HG03432 (cell line): ENCODE measurements at regions not wholly inside any gene's neighbourhood (a gene's known extent, or its start where the extent isn't known, plus 50 kb on each side); places are given as distances from the start of the nearest gene placed in this dataset.
"Not testable (repeated sequence)": the region's sequence is repeated elsewhere in the genome, so short reads cannot be mapped to it uniquely, and the experiment has no call there.

ENCODE experiments used
- ATAC-seq: cut with Tn5 transposase; IDR thresholded peaks from one replicate; pipeline ENCODE4 v1.9.1; 2021; ENCODE audit warnings: mild to moderate bottlenecking, moderate library complexity; ENCODE audit not compliant: unreplicated experiment

DNA sequence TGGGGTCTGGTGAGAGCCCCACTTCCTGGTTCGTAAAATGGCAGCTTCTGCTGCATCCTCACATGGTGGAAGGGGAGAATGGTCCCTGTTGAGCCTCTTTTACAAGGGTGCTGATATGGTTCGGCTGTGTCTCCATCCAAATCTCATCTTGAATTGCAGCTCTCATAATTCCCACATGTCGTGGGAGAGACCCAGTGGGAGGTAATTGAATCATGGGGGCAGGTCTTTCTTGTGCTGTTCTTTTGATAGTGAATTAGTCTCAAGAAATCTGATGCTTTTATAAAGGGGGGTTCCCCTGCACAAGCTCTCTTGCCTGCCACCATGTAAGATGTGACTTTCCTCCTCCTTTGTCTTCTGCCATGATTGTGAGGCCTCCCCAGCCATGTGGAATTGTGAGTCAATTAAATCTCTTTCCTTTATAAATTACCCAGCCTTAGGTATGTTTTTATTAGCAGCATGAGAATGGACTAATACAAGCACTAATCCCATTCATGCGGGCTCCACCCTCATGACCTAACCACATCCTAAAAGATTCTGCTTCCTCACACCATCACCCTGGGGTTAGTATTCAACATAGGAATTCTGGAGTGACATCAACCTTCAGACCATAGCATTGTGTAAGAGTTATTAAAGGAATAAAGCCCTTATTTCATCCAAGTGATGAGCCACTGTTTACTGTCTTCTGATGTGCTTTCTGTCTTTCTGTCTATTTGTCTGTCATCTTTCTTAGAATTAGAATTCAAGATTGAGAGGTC lies 159.0 kb upstream of the IRS2 start:
- no peak for ATAC-seq

DNA sequence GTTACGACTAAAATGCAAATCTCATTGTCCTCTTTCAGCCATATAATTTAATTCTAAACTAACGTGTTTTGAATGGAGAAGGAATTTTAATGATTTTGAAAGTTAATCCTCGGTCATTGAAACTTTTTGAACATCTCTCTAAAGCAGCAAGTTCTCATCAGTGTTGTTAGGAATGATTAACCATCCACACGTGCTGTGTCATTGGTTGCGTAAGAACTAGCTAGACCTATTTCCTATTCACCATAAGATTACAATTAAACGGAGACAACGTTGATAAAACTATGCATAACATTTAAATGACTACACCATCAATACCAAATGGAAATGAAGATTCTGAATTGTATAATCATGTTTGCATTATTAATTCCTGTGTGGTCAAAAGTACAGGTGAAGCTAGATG lies 155.6 kb upstream of the IRS2 start:
- no peak for ATAC-seq

DNA sequence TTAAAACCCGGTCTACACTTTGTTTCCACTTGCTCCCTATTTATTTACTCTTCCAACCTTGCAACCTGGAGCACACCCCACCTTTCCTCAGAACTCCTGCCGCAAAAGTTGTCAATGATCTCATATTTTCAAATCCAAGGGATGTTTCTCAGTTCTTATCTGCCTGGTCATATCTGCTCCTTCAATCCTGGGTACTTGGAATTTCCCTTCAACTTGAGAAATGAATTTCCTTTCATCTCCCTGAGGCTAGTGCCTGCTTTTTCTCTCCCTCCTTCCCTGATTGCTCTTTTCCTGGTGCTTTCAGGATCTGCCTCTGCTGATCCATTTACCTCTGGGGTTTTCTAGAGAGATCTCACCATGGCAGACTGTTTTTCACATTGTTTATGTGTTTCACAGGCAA lies 154.8 kb upstream of the IRS2 start:
- no peak for ATAC-seq

DNA sequence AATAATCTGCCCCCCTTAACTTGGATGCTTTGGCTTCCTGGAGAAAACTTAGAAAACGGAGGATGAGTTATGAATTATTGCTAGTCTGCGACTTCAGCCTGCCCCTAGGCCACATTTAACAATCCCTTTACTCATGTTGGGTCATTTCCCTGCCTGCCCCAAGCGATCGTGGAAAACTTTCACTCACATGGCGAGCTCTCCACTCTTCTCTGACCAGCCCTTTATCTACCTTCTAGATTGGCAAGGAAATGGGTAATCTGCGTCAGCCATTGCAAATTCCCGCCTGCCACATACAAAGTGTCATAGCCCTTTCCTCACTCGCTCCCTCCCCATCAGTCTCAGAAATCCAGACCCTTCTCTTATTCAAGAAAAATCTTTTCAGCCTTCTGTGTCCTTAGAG lies 154.3 kb upstream of the IRS2 start:
- ATAC-seq, result no peak

DNA sequence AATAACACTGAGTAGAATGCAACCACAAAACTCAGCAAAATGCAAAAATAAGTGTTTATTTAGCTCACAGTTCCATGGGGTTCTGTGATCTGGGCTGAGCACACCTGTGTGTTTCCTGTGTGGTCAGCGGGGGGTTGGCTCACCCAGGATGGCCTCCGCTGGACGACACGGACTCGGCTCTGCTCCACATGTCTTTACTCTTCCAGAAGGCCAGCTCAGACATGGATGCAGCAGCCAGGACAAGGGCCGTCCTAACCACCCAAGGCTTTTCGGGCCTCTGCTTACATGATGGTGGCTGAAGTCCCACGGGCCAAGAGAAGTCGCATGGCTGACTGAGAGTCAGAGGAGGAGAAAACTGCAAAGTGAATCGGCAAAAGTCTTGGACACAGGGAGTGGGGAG lies 153.5 kb upstream of the IRS2 start:
- ATAC-seq, result no peak

DNA sequence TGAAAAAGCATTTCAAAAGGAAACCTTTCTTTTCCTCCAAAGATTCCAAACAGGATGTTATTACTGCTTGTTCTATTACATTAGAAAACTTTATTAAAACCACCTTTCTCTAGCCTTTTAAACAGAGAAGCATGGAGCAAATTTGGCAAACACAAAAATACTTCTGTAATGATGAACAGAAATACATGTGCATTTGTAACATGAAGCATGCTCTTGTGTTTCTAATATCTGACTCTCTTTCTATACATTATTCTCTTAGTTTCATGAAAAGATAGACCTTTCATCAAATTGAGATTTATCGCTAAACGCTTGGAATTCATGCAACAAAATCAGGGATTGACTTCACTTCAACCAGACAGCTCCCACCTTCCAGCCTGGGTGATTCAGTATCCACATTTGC lies 152.8 kb upstream of the IRS2 start:
- no peak for ATAC-seq

DNA sequence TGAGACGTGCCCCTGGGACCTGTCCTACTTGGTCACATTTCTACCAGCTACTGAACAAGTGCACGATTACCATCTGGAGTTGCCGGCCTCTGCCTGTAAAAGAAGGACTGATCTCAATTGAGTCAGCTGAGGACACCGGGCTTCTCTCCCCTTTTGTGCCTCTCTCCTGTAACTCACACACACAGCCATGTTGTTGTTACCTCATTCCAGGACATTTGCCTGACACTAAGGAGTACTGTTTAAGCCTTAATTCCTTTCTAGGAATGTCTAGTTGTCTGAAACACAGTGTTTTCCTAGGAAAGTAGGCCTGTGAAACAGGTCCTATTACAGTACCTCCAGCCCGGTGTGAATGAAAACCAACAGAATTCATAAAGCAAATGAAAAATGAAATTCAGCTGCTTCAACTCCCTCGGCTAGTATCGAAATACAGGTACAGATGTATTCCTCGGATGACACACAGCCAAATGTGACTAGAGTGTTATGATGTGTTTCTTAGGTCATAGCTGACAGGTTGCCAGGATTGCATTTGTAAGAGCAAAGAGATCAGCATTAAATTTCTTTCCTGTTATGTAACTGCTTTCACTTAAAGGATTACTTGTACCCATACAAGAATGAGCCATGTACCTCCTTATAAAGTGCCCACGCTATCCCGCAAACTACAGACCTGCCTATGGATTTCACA lies 152.0 kb upstream of the IRS2 start:
- no peak for ATAC-seq

DNA sequence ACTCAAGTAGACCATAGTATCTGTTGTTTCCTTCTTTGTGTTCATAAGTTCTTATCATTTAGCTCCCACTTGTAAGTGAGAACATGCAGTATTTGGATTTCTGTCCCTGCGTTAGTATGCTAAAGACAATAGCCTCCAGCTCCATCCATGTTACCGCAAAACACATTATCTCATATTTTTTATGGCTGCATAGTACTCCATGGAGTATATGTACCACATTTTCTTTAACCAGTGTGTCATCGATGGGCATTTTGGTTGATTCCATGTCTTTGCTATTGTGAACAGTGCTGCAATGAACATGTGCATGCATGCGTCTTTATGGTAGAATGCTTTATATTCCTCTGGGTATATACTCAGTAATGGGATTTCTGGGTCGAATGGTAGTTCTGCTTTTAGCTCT lies 148.1 kb upstream of the IRS2 start:
- ATAC-seq, result not testable (repeated sequence)

DNA sequence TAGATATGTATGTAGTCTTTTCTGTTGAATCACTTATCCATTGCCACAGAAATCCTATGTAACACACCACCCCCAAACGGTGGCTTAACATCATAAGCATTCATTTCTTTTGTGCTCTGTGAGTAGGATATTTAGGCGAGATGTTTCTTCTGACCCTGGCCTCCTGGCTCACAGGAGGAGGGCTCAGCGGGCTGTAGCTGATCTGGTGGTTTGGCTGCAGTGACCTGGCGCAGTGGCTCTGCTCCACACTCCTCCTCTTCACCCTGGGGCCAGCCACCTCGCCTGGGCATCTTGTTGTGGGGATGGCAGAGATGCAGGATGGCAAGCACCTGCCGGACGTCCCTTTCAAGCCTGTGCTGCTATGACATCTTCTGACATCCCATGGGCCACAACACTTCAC lies 147.1 kb upstream of the IRS2 start:
- no peak for ATAC-seq

DNA sequence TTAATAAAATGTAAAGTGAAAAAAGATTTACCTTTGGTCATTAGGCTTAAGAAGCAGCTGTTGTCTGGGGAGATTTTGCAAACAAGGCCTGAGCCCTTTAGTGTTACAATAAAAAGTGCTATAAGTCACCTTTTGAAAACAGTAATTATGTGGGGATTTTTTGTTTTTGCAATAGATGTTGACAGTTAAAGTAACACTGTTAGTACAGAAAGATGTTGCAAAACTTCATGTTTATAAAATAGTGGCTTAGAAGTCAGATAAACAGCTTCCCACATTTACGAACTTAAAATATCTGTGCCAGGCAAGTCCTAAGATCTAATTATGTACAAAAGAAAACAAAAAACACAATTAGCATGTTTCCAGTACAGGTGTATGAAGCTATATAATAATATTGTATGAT lies 138.0 kb upstream of the IRS2 start:
- ATAC-seq, result no peak

DNA sequence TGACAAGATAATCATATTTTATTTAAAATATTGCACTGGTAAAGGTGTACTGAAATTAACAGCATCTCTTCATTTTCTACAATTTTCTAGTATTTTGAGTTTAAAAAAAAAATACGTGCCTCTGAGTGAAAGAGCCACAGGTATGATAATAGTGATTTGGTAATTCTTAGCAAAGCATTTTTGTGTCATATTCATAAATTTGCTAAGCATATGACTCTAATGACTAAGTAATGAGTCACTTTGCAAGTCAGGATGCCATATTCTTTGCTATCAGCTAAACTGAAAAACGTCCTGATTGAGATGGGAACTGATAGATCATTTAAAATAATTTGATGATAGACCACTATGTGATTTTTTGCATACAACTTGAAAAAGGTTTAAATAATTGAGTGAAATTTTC lies 136.1 kb upstream of the IRS2 start:
- ATAC-seq, result no peak

DNA sequence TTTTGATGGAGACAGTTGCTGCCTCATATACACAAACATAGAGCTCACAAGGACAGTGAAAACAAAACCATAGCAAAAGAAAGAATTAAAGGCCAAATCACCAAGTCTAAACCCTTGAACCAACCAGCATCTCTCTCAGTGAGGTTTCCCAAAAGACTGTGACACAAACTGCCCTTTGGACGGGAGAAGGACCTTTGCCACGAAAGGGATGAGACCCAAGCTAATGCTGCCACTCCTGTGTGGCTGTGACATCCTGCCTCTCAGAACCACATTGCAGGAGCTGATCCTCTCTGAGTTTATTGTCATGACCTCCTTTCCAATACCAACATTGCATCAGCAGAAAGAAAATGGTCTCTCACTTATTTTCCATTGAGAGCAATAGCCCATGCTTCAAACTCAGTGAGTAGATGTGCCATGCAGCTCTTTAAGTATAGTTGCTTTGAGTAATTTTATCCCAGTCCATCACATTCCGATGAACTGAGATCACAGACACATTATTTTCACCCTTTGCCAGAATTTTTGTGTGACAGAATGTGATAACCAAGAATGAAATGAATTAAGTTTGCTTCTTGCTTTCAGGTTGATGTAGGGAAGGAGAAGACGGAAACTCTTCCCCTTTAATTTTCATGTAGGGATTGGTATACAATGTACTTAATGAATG lies 133.5 kb upstream of the IRS2 start:
- ATAC-seq, result no peak

DNA sequence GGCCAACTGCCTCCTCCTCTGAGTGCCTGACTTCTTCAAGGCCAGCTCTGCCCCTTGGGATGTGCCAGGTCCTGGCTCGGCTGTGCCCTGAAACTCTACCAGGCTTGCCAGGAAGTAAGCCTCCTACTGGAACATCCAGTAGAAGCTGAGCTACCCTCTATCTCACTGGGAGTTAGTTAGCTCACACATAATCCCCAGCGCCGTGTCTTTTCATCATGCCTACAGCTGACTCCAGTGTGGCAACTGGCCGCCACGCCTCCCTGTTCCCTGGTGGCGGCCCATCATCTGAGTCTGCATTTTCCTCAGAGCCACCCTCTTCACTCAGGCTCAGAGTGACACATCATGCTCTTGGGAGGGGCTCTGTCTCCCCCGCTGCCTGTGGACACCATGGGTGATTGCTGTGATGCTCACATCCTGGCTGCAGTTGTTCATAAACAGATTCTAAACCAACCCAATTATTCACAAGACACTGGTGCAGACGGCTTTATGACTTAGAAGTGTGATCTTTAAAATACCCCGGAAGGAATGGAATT lies 131.9 kb upstream of the IRS2 start:
- ATAC-seq, result no peak

DNA sequence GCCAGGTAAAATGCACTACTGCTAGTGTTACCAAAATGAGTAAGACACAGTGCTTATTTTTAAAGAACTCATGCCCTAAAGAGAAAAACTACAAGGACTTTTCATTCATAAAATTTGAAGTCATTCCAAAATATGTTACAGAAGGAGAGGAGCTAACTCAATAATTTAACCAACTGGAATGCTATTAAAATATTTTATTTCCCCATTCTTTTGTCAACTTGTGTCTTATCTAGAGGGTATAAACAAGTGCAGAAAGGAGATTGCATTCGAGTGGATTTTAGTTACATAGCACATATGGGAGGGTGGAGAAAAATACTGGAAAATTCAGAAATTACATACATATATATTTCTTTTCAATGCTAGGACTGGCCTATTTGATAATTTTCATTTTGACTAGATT lies 131.0 kb upstream of the IRS2 start:
- ATAC-seq, result no peak

DNA sequence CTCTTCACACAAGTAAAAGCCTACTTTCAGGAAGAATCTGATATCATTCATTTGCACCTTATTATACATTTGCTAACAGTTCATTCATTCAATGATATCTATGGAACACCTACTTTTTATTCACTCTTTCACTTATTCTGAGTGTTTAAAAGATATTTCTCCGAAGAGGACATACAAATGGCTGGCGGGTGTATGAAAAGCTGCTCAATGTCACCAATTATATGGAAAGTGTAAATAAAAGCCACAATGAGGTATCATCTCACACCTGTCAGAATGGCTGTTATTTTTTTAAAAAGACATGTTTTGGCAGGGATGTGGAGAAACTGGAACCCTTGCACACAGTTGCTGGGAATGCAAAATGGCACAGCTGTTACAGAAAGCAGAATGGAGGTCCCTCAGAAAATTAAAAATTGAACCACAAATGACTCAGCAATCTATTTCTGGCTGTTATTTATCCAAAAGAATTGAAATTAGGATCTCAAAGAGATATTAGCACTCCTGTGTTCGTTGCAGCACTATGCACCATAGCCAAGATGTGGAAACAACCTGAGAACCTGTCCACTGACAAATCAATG lies 127.6 kb upstream of the IRS2 start:
- no peak for ATAC-seq

DNA sequence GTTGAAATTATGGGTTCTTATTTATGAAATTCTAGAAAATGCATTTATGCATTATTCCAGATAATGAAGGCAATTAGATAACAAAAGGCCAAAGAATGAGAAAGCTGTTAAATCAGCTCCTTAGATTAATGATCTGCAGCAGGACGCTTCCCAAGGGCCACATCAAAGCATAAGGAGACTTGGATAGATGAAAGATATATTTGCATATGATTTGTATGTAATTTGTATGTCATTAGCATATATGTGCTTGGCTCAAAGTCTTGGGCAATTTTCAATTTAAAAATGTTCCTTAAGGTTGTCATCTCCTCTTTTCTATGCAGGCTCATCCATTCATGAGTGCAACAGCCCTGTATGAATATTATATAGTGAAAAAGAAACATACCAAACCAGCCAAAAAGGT lies 126.8 kb upstream of the IRS2 start:
- ATAC-seq, result no peak

DNA sequence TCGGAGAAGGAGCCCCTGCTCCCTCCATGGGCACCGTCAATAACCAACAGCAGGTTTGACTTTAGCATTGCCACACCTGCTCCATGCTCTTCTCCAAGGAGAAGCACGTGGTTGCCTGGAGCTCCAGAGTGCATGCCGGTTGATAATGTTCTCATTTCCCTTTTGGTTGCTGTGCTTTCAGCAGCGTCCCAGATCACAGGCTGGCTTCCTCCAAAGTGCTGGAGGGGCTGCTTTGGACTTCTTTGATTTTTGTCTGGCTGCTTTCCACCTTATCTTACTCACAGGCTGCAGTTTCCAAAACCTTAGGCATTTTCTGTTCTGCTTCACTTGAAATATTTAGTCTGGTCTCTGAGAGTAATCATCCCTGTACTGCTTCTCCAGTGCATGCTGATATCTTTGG lies 123.8 kb upstream of the IRS2 start:
- no peak for ATAC-seq

DNA sequence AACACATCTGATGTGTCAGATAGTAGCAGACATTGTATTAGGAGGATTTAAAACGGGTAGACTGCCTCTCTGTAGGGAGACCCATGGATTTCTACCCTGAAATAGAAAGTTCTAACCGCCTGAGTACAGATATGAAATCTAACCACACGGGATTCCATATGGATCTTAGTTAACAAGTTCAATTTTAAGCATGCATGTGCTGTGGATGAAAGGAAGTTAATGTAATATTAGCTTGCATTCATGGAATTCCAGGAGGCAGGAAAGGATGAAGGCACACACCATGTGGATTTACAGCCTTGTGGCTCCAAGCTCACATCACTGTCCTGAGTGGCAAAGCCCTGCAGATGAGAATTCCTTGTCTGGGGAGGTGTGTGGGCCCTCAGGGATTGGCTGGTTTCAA lies 120.6 kb upstream of the IRS2 start:
- no peak for ATAC-seq

DNA sequence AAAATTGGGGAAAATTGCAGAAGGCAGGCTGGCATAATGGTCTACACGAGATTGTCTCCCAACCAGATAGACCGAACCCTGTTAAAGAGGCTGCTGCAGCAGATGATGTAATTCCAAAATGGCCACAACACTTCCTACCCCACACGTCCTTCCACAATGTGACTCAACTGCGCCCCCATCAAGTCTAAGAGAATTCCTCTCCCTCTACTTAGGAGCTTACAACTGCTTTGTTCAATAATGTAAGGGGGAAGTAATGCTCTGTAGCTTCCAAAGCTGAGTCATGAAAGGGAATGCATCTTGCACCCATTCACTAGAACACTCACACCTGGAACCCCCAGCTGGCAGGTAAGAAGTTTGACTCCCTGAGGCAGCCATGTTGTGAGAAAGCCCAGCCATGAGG lies 117.8 kb upstream of the IRS2 start:
- no peak for ATAC-seq

DNA sequence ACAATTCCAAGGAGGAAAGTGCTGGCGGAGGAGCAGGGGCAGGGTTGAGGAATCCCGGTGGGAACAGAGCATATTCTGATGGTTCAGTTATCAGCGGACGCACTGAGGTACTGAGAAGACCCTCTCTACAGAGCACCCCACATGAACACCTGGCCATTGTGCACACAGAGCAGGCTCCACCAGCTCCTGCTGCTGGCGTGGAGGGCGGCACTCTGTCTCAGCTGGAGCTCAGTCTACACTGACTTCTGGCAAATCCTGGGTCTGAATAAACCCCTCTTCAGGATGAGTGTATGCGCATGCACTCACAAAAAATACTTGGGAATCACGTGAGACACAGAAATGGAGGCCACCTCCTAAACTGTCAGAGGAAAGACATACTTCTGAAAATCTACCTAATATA lies 114.4 kb upstream of the IRS2 start:
- no peak for ATAC-seq

DNA sequence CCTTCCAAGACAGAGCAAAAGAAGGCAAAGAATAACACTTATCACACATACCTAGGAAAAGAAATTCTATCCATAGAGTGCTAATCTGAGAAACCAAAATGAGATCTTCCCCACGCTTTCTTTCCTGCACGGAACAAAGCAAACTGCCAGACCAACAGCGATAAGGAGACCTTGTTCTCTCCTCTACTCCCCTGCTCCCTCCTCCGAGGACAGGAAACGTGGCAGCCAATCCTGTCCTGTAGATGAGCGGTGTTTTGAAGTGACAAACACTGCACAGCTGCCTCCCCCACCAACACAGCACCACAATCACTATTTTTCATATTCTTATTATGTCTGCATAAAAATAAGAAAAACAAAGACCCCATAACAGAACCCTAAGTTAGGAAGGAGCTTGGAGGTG lies 113.9 kb upstream of the IRS2 start:
- no peak for ATAC-seq

DNA sequence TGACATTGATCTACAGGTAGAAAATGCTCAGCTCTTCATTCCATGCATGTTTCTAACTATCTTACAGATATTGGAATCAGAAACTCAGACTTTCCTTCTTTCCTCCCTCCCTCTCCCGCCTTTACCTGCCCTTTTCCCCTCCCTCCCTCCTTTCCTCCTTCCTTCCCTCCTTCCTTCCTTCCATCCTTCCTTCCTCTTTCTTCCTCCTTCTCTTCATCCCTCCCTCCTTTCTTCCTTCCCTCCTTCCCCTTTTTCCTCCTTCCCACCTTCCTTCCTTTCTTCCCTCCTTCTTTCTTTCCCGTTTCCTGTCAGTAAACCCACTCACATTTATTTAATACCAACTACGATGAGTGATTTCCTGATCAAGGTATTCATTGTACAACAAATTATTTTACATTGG lies 113.4 kb upstream of the IRS2 start:
- ATAC-seq, result no peak
